H9 (cell line): ENCODE measurements at regions not wholly inside any gene's neighbourhood (a gene's known extent, or its start where the extent isn't known, plus 50 kb on each side); places are given as distances from the start of the nearest gene placed in this dataset.

ENCODE experiments used
- DNase-seq: peaks from one replicate; pipeline ENCODE4 v3.0.0-alpha.2; 2017
- H2AFZ ChIP-seq: one replicate; pipeline ENCODE4 v1.6.1; 2013; ENCODE audit warnings: mild to moderate bottlenecking, low read length, control low read depth, moderate library complexity
- H2AK5ac ChIP-seq: 2 replicates; pipeline ENCODE4 v1.6.1; 2013; ENCODE audit warnings: low read length, control low read depth, mixed read lengths; ENCODE audit not compliant: insufficient read length
- H2BK120ac ChIP-seq: one replicate; pipeline ENCODE4 v1.6.1; 2013; ENCODE audit warnings: low read depth, mild to moderate bottlenecking, low read length, control low read depth, inconsistent platforms; ENCODE audit not compliant: poor library complexity, severe bottlenecking
- H2BK12ac ChIP-seq: 2 replicates; pipeline ENCODE4 v1.6.1; 2013; ENCODE audit warnings: low read length, control low read depth, mixed read lengths, low read depth; ENCODE audit not compliant: insufficient read length
- H2BK15ac ChIP-seq: 2 replicates; pipeline ENCODE4 v1.6.1; 2013; ENCODE audit warnings: low read depth, low read length, control low read depth
- H2BK20ac ChIP-seq: one replicate; pipeline ENCODE4 v1.6.1; 2013; ENCODE audit warnings: low read depth, mild to moderate bottlenecking, low read length, control low read depth, inconsistent platforms; ENCODE audit not compliant: poor library complexity, severe bottlenecking
- H2BK5ac ChIP-seq: 2 replicates; pipeline ENCODE4 v1.6.1; 2013; ENCODE audit warnings: low read length, control low read depth, mixed read lengths; ENCODE audit not compliant: insufficient read length
- H3K14ac ChIP-seq: 2 replicates; pipeline ENCODE4 v1.6.1; 2013; ENCODE audit warnings: low read length, control low read depth; ENCODE audit not compliant: insufficient read depth
- H3K18ac ChIP-seq: 2 replicates; pipeline ENCODE4 v1.6.1; 2013; ENCODE audit warnings: low read depth, mild to moderate bottlenecking, mixed read lengths, low read length, control low read depth; ENCODE audit not compliant: insufficient read length
- H3K23ac ChIP-seq: 2 replicates; pipeline ENCODE4 v1.6.1; 2013; ENCODE audit warnings: low read length, control low read depth, mixed read lengths, low read depth; ENCODE audit not compliant: insufficient read length
- H3K23me2 ChIP-seq: 2 replicates; pipeline ENCODE4 v1.6.1; 2013; ENCODE audit warnings: low read depth, mild to moderate bottlenecking, mixed read lengths, low read length, control low read depth; ENCODE audit not compliant: insufficient read length, poor library complexity, severe bottlenecking
- H3K27ac ChIP-seq: 2 replicates; pipeline ENCODE4 v1.5.1; 2013; ENCODE audit warnings: low read length, control low read depth, mixed read lengths, low read depth; ENCODE audit not compliant: insufficient read length
- H3K27me3 ChIP-seq: 2 replicates; pipeline ENCODE4 v1.6.1; 2013; ENCODE audit warnings: low read length, control low read depth, inconsistent platforms; ENCODE audit not compliant: insufficient read depth
- H3K4ac ChIP-seq: 2 replicates; pipeline ENCODE4 v1.6.1; 2013; ENCODE audit warnings: low read depth, mild to moderate bottlenecking, control low read depth, inconsistent platforms, low read length, moderate library complexity
- H3K4me1 ChIP-seq: 2 replicates; pipeline ENCODE4 v1.6.1; 2013; ENCODE audit warnings: low read length, control low read depth, inconsistent platforms; ENCODE audit not compliant: insufficient read depth
- H3K4me2 ChIP-seq: 2 replicates; pipeline ENCODE4 v1.6.1; 2013; ENCODE audit warnings: low read length, control low read depth, mixed read lengths; ENCODE audit not compliant: insufficient read length, insufficient read depth
- H3K56ac ChIP-seq: 2 replicates; pipeline ENCODE4 v1.6.1; 2013; ENCODE audit warnings: low read depth, mild to moderate bottlenecking, mixed read lengths, low read length, control low read depth; ENCODE audit not compliant: insufficient read length
- H3K79me1 ChIP-seq: 2 replicates; pipeline ENCODE4 v1.6.1; 2013; ENCODE audit warnings: low read depth, mild to moderate bottlenecking, moderate library complexity, low read length, control low read depth, inconsistent platforms; ENCODE audit not compliant: insufficient read depth, poor library complexity, severe bottlenecking
- H3K79me2 ChIP-seq: 2 replicates; pipeline ENCODE4 v1.6.1; 2013; ENCODE audit warnings: low read length, control low read depth, inconsistent platforms; ENCODE audit not compliant: insufficient read depth
- H3K9ac ChIP-seq: 2 replicates; pipeline ENCODE4 v1.6.1; 2013; ENCODE audit warnings: low read length, control low read depth, mixed read lengths; ENCODE audit not compliant: insufficient read length; ENCODE audit errors: extremely low read depth
- H3K9me3 ChIP-seq: one replicate; pipeline ENCODE4 v1.6.1; 2013; ENCODE audit warnings: low read depth, low read length, inconsistent platforms; ENCODE audit not compliant: control insufficient read depth
- H3T11ph ChIP-seq: one replicate; pipeline ENCODE4 v1.6.1; 2013; ENCODE audit warnings: mild to moderate bottlenecking, low read length, control low read depth, inconsistent platforms
- H4K20me1 ChIP-seq: one replicate; pipeline ENCODE4 v1.6.1; 2013; ENCODE audit not compliant: control insufficient read depth, insufficient read length, insufficient read depth
- H4K5ac ChIP-seq: 2 replicates; pipeline ENCODE4 v1.6.1; 2013; ENCODE audit warnings: low read depth, mild to moderate bottlenecking, mixed read lengths, low read length, control low read depth; ENCODE audit not compliant: insufficient read length
- H4K8ac ChIP-seq: replicated peaks from 2 replicates; pipeline ENCODE4 v1.6.1; 2013; ENCODE audit warnings: low read length, control low read depth, mixed read lengths, low read depth; ENCODE audit not compliant: insufficient read length
- H4K91ac ChIP-seq: 2 replicates; pipeline ENCODE4 v1.6.1; 2013; ENCODE audit warnings: low read depth, mild to moderate bottlenecking, moderate library complexity, mixed read lengths, low read length, control low read depth; ENCODE audit not compliant: insufficient read length
- H3K27ac Mint-ChIP-seq, 3 experiments: 2 replicates in 2 of 3; 3 replicates in 1 of 3; pipeline ENCODE4 v1.8.0; 2020 to 2021; ENCODE audit warnings: mixed read lengths in 3 of 3, mild to moderate bottlenecking in 1 of 3, moderate library complexity in 1 of 3
- H3K27me3 Mint-ChIP-seq: 2 replicates; pipeline ENCODE4 v1.8.0; 2021; ENCODE audit warnings: low read depth, mild to moderate bottlenecking, moderate library complexity, mixed read lengths
- H3K36me3 Mint-ChIP-seq, 3 experiments: 2 replicates in 2 of 3; 3 replicates in 1 of 3; pipeline ENCODE4 v1.8.0; 2020 to 2021; ENCODE audit warnings: low read depth in 3 of 3, mixed read lengths in 3 of 3; ENCODE audit not compliant: insufficient read depth in 1 of 3
- H3K4me1 Mint-ChIP-seq, 2 experiments: 2 replicates each; pipeline ENCODE4 v1.8.0; 2020; ENCODE audit warnings: mixed read lengths in 2 of 2
- H3K4me3 Mint-ChIP-seq, 2 experiments: 2 replicates in 1 of 2; 3 replicates in 1 of 2; pipeline ENCODE4 v1.8.0; 2020 to 2021; ENCODE audit warnings: mild to moderate bottlenecking in 2 of 2, mixed read lengths in 2 of 2, moderate library complexity in 1 of 2
- H3K9me3 Mint-ChIP-seq, 2 experiments: 2 replicates in 1 of 2; 3 replicates in 1 of 2; pipeline ENCODE4 v1.8.0; 2020; ENCODE audit warnings: mild to moderate bottlenecking in 2 of 2, mixed read lengths in 2 of 2, moderate library complexity in 1 of 2
- CTCF ChIP-seq: fragments of 200-600 bp; sonication (generic); conservative IDR thresholded peaks from 3 replicates; pipeline ENCODE4 v1.8.0; 2021; ENCODE audit warnings: antibody characterized with exemption, mild to moderate bottlenecking
- WGBS: extraction: QIAGEN DNeasy Blood & Tissue Kit; methylation state at CpG from one replicate; pipeline ENCODE4 v1.1.7; 2013; ENCODE audit warnings: missing lambda C conversion rate, low lambda C conversion rate, mixed read lengths; ENCODE audit not compliant: insufficient read length; ENCODE audit errors: extremely low coverage; 5-methylcytosine and 5-hydroxymethylcytosine counted together

- Mint-ChIP-seq H3K36me3 (no peaks in the 10 kb centered on the region), H3K4me3 (no peak overlapping the region)
- no CpG with 5 or more reads among the region's 2 CpGs for WGBS
Observed at GRCh38 chr2:18731666-18732065, 142.3 kb upstream of the NT5C1B start.

More at GRCh38 chr2:18731666-18732065, 142.3 kb upstream of the NT5C1B start:
- Histone ChIP-seq H4K91ac (no peak overlapping the region), H3K79me2 (no peaks in the 10 kb centered on the region), H2AK5ac (no peak overlapping the region), H2BK12ac (no peak overlapping the region), H3K79me1 (no peaks in the 10 kb centered on the region), H4K8ac (no peak overlapping the region), H3K9me3 (no peaks in the 10 kb centered on the region), H3K14ac (no peak overlapping the region), H3K23me2 (no peaks in the 10 kb centered on the region), H3K27me3 (no peaks in the 10 kb centered on the region), H2BK120ac (no peak overlapping the region), H3K18ac (no peak overlapping the region), H2BK5ac (no peak overlapping the region), H3T11ph (no peak overlapping the region), H3K4me1 (no peaks in the 10 kb centered on the region), H3K9ac (no peak overlapping the region), H2BK15ac (no peak overlapping the region), H2BK20ac (no peak overlapping the region), H3K27ac (no peak overlapping the region), H2AFZ (no peak overlapping the region), H4K20me1 (no peaks in the 10 kb centered on the region), H3K4ac (no peak overlapping the region), H4K5ac (no peak overlapping the region), H3K23ac (no peak overlapping the region), H3K56ac (no peak overlapping the region), H3K4me2 (no peak overlapping the region)
- no peak overlapping the region for H3K27ac Mint-ChIP-seq
- H3K4me1 Mint-ChIP-seq = no peaks in the 10 kb centered on the region
- no peak for TF ChIP-seq CTCF
- no peaks in the 10 kb centered on the region for H3K27me3 Mint-ChIP-seq
- DNase-seq = no peak
- H3K9me3 Mint-ChIP-seq = peaks cover 0 to 2% of the 10 kb centered on the region in 2 experiments; a peak in 1 of 5 replicates
